Keratinocyte (primary cell): ENCODE measurements at regions not wholly inside any gene's neighbourhood (a gene's known extent, or its start where the extent isn't known, plus 50 kb on each side); places are given as distances from the start of the nearest gene placed in this dataset.

Experiments used
- DNase-seq: peaks from one replicate; pipeline ENCODE4 v3.0.0-alpha.2; 2011; ENCODE audit warnings: low read depth, missing footprints, low spot score
- FAIRE-seq: peaks from 2 replicates; lab custom pipeline; 2011; peaks lifted over from hg19 to GRCh38; lab: Jason Lieb, UNC
- H2AFZ ChIP-seq: 2 replicates; pipeline ENCODE4 v1.6.0; 2012; ENCODE audit warnings: low read length, control low read depth, inconsistent platforms; ENCODE audit not compliant: control insufficient read depth
- H3K27ac ChIP-seq: 2 replicates; pipeline ENCODE4 v1.5.1; 2011; ENCODE audit warnings: low read length; ENCODE audit not compliant: control insufficient read depth, insufficient read depth
- H3K27me3 ChIP-seq: 3 replicates; pipeline ENCODE4 v1.6.0; 2011; ENCODE audit warnings: low read length; ENCODE audit not compliant: control insufficient read depth, insufficient read depth; ENCODE audit errors: extremely low read depth
- H3K36me3 ChIP-seq, 2 experiments: 2 replicates in 1 of 2; 3 replicates in 1 of 2; pipeline ENCODE4 v1.5.1; 2011; ENCODE audit warnings: low read length in 2 of 2, mild to moderate bottlenecking in 1 of 2; ENCODE audit not compliant: control insufficient read depth in 2 of 2, insufficient read depth in 2 of 2; ENCODE audit errors: extremely low read depth in 1 of 2
- H3K4me1 ChIP-seq: 3 replicates; pipeline ENCODE4 v1.5.1; 2011; ENCODE audit warnings: low read length; ENCODE audit not compliant: control insufficient read depth, insufficient read depth; ENCODE audit errors: extremely low read depth
- H3K4me2 ChIP-seq: 3 replicates; pipeline ENCODE4 v1.6.0; 2011; ENCODE audit warnings: low read depth, low read length; ENCODE audit not compliant: control insufficient read depth, insufficient read depth; ENCODE audit errors: extremely low read depth
- H3K4me3 ChIP-seq, 3 experiments: fragments of 200-600 bp in 1 of 3; sonication (generic) in 1 of 3; 2 replicates in 2 of 3; 3 replicates in 1 of 3; pipeline ENCODE4 v1.5.1; 2011 to 2016; ENCODE audit warnings: low read length in 3 of 3, mild to moderate bottlenecking in 3 of 3, control low read depth in 2 of 3, inconsistent platforms in 1 of 3, low read depth in 1 of 3, mixed read lengths in 1 of 3, mixed run types in 1 of 3, moderate library complexity in 1 of 3; ENCODE audit not compliant: control insufficient read depth in 2 of 3, insufficient read depth in 2 of 3; ENCODE audit errors: extremely low read depth in 1 of 3
- H3K79me2 ChIP-seq: 2 replicates; pipeline ENCODE4 v1.6.0; 2012; ENCODE audit warnings: low read length; ENCODE audit not compliant: control insufficient read depth, insufficient read depth
- H3K9ac ChIP-seq: 3 replicates; pipeline ENCODE4 v1.6.0; 2011; ENCODE audit warnings: low read length; ENCODE audit not compliant: control insufficient read depth, insufficient read depth; ENCODE audit errors: extremely low read depth
- H3K9me1 ChIP-seq: 3 replicates; pipeline ENCODE4 v1.6.0; 2011; ENCODE audit warnings: low read length; ENCODE audit not compliant: control insufficient read depth, insufficient read depth; ENCODE audit errors: extremely low read depth
- H3K9me3 ChIP-seq: 2 replicates; pipeline ENCODE4 v1.5.1; 2012; ENCODE audit warnings: low read depth, low read length; ENCODE audit not compliant: control insufficient read depth
- H4K20me1 ChIP-seq: 3 replicates; pipeline ENCODE4 v1.6.0; 2011; ENCODE audit warnings: low read length; ENCODE audit not compliant: control insufficient read depth, insufficient read depth; ENCODE audit errors: extremely low read depth
- CTCF ChIP-seq, 3 experiments: IDR thresholded peaks in 1 of 3; conservative IDR thresholded peaks in 1 of 3; optimal IDR thresholded peaks in 1 of 3; 2 replicates in 2 of 3; 3 replicates in 1 of 3; pipeline versions ENCODE3 to v1.5.1; 2011; ENCODE audit warnings: low read length in 3 of 3, mild to moderate bottlenecking in 3 of 3, moderate library complexity in 2 of 3, control low read depth in 1 of 3, inconsistent platforms in 1 of 3; ENCODE audit not compliant: insufficient read depth in 2 of 3; ENCODE audit errors: extremely low read depth in 1 of 3
- EZH2 ChIP-seq: IDR thresholded peaks from one replicate; pipeline ENCODE4 v1.6.1; 2012; ENCODE audit warnings: inconsistent platforms, mild to moderate bottlenecking, low read length, moderate library complexity
- dilution Hi-C: fragments of 300-500 bp; cut with MboI; formaldehyde crosslinking; loops from one replicate; pipeline ENCODE4 v1.7.0; 2020; ENCODE audit warnings: low sequenced_read_pairs; ENCODE audit not compliant: extremely low pct_ligation_motif_present

- H3K27me3 ChIP-seq: no peaks in the 10 kb centered on the region
- no peak overlapping the region for H2AFZ ChIP-seq
- no peak overlapping the region for H3K4me2 ChIP-seq
- no peak overlapping the region for H3K4me3 ChIP-seq
- no peaks in the 10 kb centered on the region for H3K79me2 ChIP-seq
- no peaks in the 10 kb centered on the region for H4K20me1 ChIP-seq
- no peaks in the 10 kb centered on the region for H3K9me3 ChIP-seq
- dilution Hi-C loops: no loop called here
- H3K9me1 ChIP-seq: no peaks in the 10 kb centered on the region
- FAIRE-seq: no peak
- DNase-seq: no peak
- TF ChIP-seq CTCF (optimal IDR thresholded peaks at IDR 0.05 in 1 of 3, IDR thresholded peaks at IDR 0.05 in 1 of 3, conservative IDR thresholded peaks at IDR 0.05 in 1 of 3; ENCODE audit: extremely low read depth in 1 of 3, insufficient read depth in 2 of 3, low read length in 3 of 3) (no peak), EZH2 (no peak)
- no peak overlapping the region for H3K27ac ChIP-seq
- no peaks in the 10 kb centered on the region for H3K36me3 ChIP-seq
- H3K4me1 ChIP-seq: no peaks in the 10 kb centered on the region
- no peak overlapping the region for H3K9ac ChIP-seq
Observed at GRCh38 chr3:117512975-117513374, 803.4 kb downstream of the TUSC7 start.

- no peak for FAIRE-seq
- TF ChIP-seq CTCF (optimal IDR thresholded peaks at IDR 0.05 in 1 of 3, IDR thresholded peaks at IDR 0.05 in 1 of 3, conservative IDR thresholded peaks at IDR 0.05 in 1 of 3; ENCODE audit: extremely low read depth in 1 of 3, insufficient read depth in 2 of 3, low read length in 3 of 3) (no peak), EZH2 (no peak)
- Histone ChIP-seq H2AFZ (no peak overlapping the region), H3K27ac (no peak overlapping the region), H3K9me3 (no peaks in the 10 kb centered on the region), H3K9ac (no peak overlapping the region), H3K9me1 (no peaks in the 10 kb centered on the region), H3K4me2 (no peak overlapping the region), H4K20me1 (no peaks in the 10 kb centered on the region), H3K4me3 (no peak overlapping the region), H3K4me1 (no peaks in the 10 kb centered on the region), H3K36me3 (no peaks in the 10 kb centered on the region), H3K79me2 (no peaks in the 10 kb centered on the region), H3K27me3 (no peaks in the 10 kb centered on the region)
- dilution Hi-C loops: no loop called here
- no peak for DNase-seq
Observed at GRCh38 chr3:117515309-117515708, 805.7 kb downstream of the TUSC7 start.
